GM23338 (cell line): ENCODE measurements at regions not wholly inside any gene's neighbourhood (a gene's known extent, or its start where the extent isn't known, plus 50 kb on each side); places are given as distances from the start of the nearest gene placed in this dataset.

Source experiments
- ATAC-seq: fragments of 200-7000 bp; cut with Tn5 transposase; 3 replicates; pipeline ENCODE4 v1.9.1; 2020
- DNase-seq: peaks from one replicate; pipeline ENCODE4 v3.0.0-alpha.2; 2015; ENCODE audit warnings: low spot score
- H2AFZ ChIP-seq: fragments of 200-600 bp; sonication (generic); 2 replicates; pipeline ENCODE4 v1.8.0; 2016; ENCODE audit warnings: antibody characterized with exemption, mild to moderate bottlenecking, moderate library complexity
- H3F3A ChIP-seq: fragments of 200-600 bp; sonication (generic); replicated peaks from 2 replicates; pipeline ENCODE4 v1.8.0; 2017; ENCODE audit warnings: antibody characterized with exemption, mixed run types, low read depth
- H3K27ac ChIP-seq: fragments of 200-600 bp; sonication (generic); 2 replicates; pipeline ENCODE4 v1.6.1; 2016; ENCODE audit warnings: low read depth
- H3K27me3 ChIP-seq: fragments of 200-600 bp; sonication (generic); 2 replicates; pipeline ENCODE4 v1.8.0; 2016; ENCODE audit warnings: mild to moderate bottlenecking, mixed run types, moderate library complexity; ENCODE audit not compliant: insufficient read depth
- H3K36me3 ChIP-seq: fragments of 200-600 bp; sonication (generic); 2 replicates; pipeline ENCODE4 v1.8.0; 2016; ENCODE audit warnings: mild to moderate bottlenecking; ENCODE audit not compliant: insufficient read depth
- H3K4me1 ChIP-seq: fragments of 200-600 bp; sonication (generic); 2 replicates; pipeline ENCODE4 v1.8.0; 2016; ENCODE audit warnings: mild to moderate bottlenecking, moderate library complexity; ENCODE audit not compliant: insufficient read depth
- H3K4me2 ChIP-seq: fragments of 200-600 bp; sonication (generic); 2 replicates; pipeline ENCODE4 v1.7.1; 2017; ENCODE audit warnings: mixed run types
- H3K4me3 ChIP-seq: fragments of 200-600 bp; sonication (generic); 2 replicates; pipeline ENCODE4 v1.6.1; 2016; ENCODE audit warnings: mixed run types
- H3K79me2 ChIP-seq: fragments of 200-600 bp; sonication (generic); replicated peaks from 2 replicates; pipeline ENCODE4 v1.8.0; 2017; ENCODE audit warnings: mild to moderate bottlenecking; ENCODE audit not compliant: insufficient read depth
- H3K9me2 ChIP-seq: fragments of 200-600 bp; sonication (generic); 2 replicates; pipeline ENCODE4 v1.8.0; 2017; ENCODE audit not compliant: insufficient read depth
- H4K20me1 ChIP-seq: fragments of 200-600 bp; sonication (generic); replicated peaks from 2 replicates; pipeline ENCODE4 v1.8.0; 2017; ENCODE audit warnings: mild to moderate bottlenecking; ENCODE audit not compliant: insufficient read depth
- H3K27ac Mint-ChIP-seq: 2 replicates; pipeline ENCODE4 v1.8.0; 2020; ENCODE audit warnings: inconsistent platforms, mild to moderate bottlenecking, moderate library complexity, mixed read lengths
- H3K27me3 Mint-ChIP-seq: 3 replicates; pipeline ENCODE4 v1.8.0; 2022; ENCODE audit warnings: low read depth, mild to moderate bottlenecking, moderate library complexity, mixed read lengths, inconsistent platforms; ENCODE audit not compliant: insufficient read depth, poor library complexity
- H3K36me3 Mint-ChIP-seq: 3 replicates; pipeline ENCODE4 v1.8.0; 2021; ENCODE audit warnings: low read depth, mild to moderate bottlenecking, inconsistent platforms, moderate library complexity, mixed read lengths
- H3K4me1 Mint-ChIP-seq: 3 replicates; pipeline ENCODE4 v1.8.0; 2020; ENCODE audit warnings: mild to moderate bottlenecking, inconsistent platforms, mixed read lengths
- H3K4me3 Mint-ChIP-seq: 3 replicates; pipeline ENCODE4 v1.8.0; 2021; ENCODE audit warnings: moderate library complexity, mild to moderate bottlenecking, inconsistent platforms, mixed read lengths
- H3K9me3 Mint-ChIP-seq: 3 replicates; pipeline ENCODE4 v1.8.0; 2020; ENCODE audit warnings: moderate library complexity, mild to moderate bottlenecking, inconsistent platforms, mixed read lengths
- EZH2phosphoT487 ChIP-seq: fragments of 200-600 bp; sonication (generic); IDR thresholded peaks from one replicate; pipeline ENCODE4 v1.8.1; 2018; ENCODE audit warnings: antibody characterized with exemption; ENCODE audit not compliant: unreplicated experiment
- NANOG ChIP-seq: IDR thresholded peaks from 2 replicates; pipeline ENCODE4 v1.6.1; 2016; ENCODE audit warnings: antibody characterized with exemption, borderline replicate concordance
- STAT1 ChIP-seq: IDR thresholded peaks from one replicate; pipeline ENCODE4 v1.6.1; 2016; ENCODE audit warnings: antibody characterized with exemption; ENCODE audit not compliant: unreplicated experiment
- TF ChIP-seq, protein P1 (sequence below), 2 experiments: fragments of 200-600 bp in 1 of 2; sonication (generic) in 1 of 2; conservative IDR thresholded peaks; 2 replicates each; pipeline versions ENCODE4 v1.5.1 to v1.6.1; 2016 to 2017; ENCODE audit warnings: antibody characterized with exemption in 2 of 2, low read depth in 2 of 2, mild to moderate bottlenecking in 2 of 2, moderate library complexity in 1 of 2
- TF ChIP-seq, protein P2 (sequence below): fragments of 250-450 bp; sonication (Bioruptor Pico); IDR thresholded peaks from 2 replicates; pipeline ENCODE4 v1.5.0; 2020; ENCODE audit warnings: mild to moderate bottlenecking, moderate library complexity
- TF ChIP-seq, protein P3 (sequence below): IDR thresholded peaks from one replicate; pipeline ENCODE4 v1.6.1; 2018; ENCODE audit warnings: antibody characterized with exemption; ENCODE audit not compliant: unreplicated experiment

DNA sequence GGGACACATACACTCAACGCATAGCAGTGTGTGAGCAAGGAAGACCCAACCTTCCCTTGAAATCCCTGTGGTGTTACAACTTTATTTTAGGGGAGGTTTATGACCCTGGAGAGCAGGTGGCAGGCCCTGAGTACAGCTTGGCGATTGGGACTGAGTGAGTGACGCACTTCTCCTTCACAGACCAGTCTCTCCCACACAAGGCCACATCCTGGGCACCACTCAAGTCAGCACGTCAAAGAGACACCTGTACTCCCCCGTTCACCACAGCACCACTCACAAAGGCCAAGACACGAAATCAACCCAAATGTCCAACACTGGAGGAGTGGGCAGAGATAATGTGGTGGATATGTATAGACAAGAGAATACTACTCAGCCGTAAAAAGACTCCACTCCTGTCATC, 57.0 kb upstream of the FRMD1 start:
- DNase-seq (no peak), ATAC-seq (no peak)
- H3K4me2 ChIP-seq, result no peak overlapping the region
- H3K36me3 ChIP-seq, result no peaks in the 10 kb centered on the region
- TF ChIP-seq EZH2phosphoT487 (no peak), NANOG (no peak), STAT1 (no peak)
- TF ChIP-seq, protein P1, sequence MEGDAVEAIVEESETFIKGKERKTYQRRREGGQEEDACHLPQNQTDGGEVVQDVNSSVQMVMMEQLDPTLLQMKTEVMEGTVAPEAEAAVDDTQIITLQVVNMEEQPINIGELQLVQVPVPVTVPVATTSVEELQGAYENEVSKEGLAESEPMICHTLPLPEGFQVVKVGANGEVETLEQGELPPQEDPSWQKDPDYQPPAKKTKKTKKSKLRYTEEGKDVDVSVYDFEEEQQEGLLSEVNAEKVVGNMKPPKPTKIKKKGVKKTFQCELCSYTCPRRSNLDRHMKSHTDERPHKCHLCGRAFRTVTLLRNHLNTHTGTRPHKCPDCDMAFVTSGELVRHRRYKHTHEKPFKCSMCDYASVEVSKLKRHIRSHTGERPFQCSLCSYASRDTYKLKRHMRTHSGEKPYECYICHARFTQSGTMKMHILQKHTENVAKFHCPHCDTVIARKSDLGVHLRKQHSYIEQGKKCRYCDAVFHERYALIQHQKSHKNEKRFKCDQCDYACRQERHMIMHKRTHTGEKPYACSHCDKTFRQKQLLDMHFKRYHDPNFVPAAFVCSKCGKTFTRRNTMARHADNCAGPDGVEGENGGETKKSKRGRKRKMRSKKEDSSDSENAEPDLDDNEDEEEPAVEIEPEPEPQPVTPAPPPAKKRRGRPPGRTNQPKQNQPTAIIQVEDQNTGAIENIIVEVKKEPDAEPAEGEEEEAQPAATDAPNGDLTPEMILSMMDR (conservative IDR thresholded peaks at IDR 0.05; ENCODE audit: low read depth in 2 of 2), result no peak
- TF ChIP-seq, protein P2, sequence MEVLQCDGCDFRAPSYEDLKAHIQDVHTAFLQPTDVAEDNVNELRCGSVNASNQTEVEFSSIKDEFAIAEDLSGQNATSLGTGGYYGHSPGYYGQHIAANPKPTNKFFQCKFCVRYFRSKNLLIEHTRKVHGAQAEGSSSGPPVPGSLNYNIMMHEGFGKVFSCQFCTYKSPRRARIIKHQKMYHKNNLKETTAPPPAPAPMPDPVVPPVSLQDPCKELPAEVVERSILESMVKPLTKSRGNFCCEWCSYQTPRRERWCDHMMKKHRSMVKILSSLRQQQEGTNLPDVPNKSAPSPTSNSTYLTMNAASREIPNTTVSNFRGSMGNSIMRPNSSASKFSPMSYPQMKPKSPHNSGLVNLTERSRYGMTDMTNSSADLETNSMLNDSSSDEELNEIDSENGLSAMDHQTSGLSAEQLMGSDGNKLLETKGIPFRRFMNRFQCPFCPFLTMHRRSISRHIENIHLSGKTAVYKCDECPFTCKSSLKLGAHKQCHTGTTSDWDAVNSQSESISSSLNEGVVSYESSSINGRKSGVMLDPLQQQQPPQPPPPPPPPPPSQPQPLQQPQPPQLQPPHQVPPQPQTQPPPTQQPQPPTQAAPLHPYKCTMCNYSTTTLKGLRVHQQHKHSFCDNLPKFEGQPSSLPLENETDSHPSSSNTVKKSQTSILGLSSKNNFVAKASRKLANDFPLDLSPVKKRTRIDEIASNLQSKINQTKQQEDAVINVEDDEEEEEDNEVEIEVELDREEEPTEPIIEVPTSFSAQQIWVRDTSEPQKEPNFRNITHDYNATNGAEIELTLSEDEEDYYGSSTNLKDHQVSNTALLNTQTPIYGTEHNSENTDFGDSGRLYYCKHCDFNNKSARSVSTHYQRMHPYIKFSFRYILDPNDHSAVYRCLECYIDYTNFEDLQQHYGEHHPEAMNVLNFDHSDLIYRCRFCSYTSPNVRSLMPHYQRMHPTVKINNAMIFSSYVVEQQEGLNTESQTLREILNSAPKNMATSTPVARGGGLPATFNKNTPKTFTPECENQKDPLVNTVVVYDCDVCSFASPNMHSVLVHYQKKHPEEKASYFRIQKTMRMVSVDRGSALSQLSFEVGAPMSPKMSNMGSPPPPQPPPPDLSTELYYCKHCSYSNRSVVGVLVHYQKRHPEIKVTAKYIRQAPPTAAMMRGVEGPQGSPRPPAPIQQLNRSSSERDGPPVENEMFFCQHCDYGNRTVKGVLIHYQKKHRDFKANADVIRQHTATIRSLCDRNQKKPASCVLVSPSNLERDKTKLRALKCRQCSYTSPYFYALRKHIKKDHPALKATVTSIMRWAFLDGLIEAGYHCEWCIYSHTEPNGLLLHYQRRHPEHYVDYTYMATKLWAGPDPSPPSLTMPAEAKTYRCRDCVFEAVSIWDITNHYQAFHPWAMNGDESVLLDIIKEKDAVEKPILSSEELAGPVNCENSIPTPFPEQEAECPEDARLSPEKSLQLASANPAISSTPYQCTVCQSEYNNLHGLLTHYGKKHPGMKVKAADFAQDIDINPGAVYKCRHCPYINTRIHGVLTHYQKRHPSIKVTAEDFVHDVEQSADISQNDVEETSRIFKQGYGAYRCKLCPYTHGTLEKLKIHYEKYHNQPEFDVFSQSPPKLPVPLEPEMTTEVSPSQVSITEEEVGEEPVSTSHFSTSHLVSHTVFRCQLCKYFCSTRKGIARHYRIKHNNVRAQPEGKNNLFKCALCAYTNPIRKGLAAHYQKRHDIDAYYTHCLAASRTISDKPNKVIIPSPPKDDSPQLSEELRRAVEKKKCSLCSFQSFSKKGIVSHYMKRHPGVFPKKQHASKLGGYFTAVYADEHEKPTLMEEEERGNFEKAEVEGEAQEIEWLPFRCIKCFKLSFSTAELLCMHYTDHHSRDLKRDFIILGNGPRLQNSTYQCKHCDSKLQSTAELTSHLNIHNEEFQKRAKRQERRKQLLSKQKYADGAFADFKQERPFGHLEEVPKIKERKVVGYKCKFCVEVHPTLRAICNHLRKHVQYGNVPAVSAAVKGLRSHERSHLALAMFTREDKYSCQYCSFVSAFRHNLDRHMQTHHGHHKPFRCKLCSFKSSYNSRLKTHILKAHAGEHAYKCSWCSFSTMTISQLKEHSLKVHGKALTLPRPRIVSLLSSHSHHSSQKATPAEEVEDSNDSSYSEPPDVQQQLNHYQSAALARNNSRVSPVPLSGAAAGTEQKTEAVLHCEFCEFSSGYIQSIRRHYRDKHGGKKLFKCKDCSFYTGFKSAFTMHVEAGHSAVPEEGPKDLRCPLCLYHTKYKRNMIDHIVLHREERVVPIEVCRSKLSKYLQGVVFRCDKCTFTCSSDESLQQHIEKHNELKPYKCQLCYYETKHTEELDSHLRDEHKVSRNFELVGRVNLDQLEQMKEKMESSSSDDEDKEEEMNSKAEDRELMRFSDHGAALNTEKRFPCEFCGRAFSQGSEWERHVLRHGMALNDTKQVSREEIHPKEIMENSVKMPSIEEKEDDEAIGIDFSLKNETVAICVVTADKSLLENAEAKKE (CRISPR knock-in tag), result no peak
- TF ChIP-seq, protein P3, sequence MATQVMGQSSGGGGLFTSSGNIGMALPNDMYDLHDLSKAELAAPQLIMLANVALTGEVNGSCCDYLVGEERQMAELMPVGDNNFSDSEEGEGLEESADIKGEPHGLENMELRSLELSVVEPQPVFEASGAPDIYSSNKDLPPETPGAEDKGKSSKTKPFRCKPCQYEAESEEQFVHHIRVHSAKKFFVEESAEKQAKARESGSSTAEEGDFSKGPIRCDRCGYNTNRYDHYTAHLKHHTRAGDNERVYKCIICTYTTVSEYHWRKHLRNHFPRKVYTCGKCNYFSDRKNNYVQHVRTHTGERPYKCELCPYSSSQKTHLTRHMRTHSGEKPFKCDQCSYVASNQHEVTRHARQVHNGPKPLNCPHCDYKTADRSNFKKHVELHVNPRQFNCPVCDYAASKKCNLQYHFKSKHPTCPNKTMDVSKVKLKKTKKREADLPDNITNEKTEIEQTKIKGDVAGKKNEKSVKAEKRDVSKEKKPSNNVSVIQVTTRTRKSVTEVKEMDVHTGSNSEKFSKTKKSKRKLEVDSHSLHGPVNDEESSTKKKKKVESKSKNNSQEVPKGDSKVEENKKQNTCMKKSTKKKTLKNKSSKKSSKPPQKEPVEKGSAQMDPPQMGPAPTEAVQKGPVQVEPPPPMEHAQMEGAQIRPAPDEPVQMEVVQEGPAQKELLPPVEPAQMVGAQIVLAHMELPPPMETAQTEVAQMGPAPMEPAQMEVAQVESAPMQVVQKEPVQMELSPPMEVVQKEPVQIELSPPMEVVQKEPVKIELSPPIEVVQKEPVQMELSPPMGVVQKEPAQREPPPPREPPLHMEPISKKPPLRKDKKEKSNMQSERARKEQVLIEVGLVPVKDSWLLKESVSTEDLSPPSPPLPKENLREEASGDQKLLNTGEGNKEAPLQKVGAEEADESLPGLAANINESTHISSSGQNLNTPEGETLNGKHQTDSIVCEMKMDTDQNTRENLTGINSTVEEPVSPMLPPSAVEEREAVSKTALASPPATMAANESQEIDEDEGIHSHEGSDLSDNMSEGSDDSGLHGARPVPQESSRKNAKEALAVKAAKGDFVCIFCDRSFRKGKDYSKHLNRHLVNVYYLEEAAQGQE, result no peak
- Mint-ChIP-seq H3K4me1 (peaks cover 22% of the 10 kb centered on the region), H3K4me3 (no peak overlapping the region), H3K27me3 (peaks cover 18% of the 10 kb centered on the region), H3K36me3 (no peaks in the 10 kb centered on the region), H3K27ac (no peak overlapping the region), H3K9me3 (no peaks in the 10 kb centered on the region)
- no peaks in the 10 kb centered on the region for H3F3A ChIP-seq
- no peaks in the 10 kb centered on the region for H3K9me2 ChIP-seq
- H3K79me2 ChIP-seq, result no peaks in the 10 kb centered on the region
- no peak overlapping the region for H3K4me3 ChIP-seq
- no peak overlapping the region for H3K27ac ChIP-seq
- no peaks in the 10 kb centered on the region for H3K27me3 ChIP-seq
- H3K4me1 ChIP-seq, result peaks cover 11% of the 10 kb centered on the region
- no peaks in the 10 kb centered on the region for H4K20me1 ChIP-seq
- H2AFZ ChIP-seq, result no peak overlapping the region
